BE2C (cell line): ENCODE measurements at regions not wholly inside any gene's neighbourhood (a gene's known extent, or its start where the extent isn't known, plus 50 kb on each side); places are given as distances from the start of the nearest gene placed in this dataset.

Source experiments
- DNase-seq: peaks from one replicate; pipeline ENCODE4 v3.0.0-alpha.2; 2020
- H3K27me3 ChIP-seq: fragments of 250-450 bp; sonication (Bioruptor Pico); 2 replicates; pipeline ENCODE4 v1.5.1; 2020; ENCODE audit warnings: mild to moderate bottlenecking
- H3K36me3 ChIP-seq: fragments of 250-450 bp; sonication (Bioruptor Pico); 2 replicates; pipeline ENCODE4 v1.5.1; 2020; ENCODE audit warnings: mild to moderate bottlenecking
- H3K4me1 ChIP-seq: fragments of 250-450 bp; sonication (Bioruptor Pico); 2 replicates; pipeline ENCODE4 v1.5.1; 2020
- H3K4me3 ChIP-seq: 2 replicates; pipeline ENCODE4 v1.5.1; 2011; ENCODE audit warnings: low read depth, low read length
- H3K9me3 ChIP-seq: fragments of 250-450 bp; sonication (Bioruptor Pico); 2 replicates; pipeline ENCODE4 v1.5.1; 2020
- CTCF ChIP-seq: IDR thresholded peaks from 2 replicates; pipeline ENCODE4 v1.5.1; 2012; ENCODE audit warnings: mild to moderate bottlenecking, low read depth, low read length

GRCh38 chr18:23077493-23078256 lies 57.6 kb upstream of the CABLES1 start:
- H3K36me3 ChIP-seq, result no peaks in the 10 kb centered on the region
- no peak for DNase-seq
- H3K27me3 ChIP-seq, result no peaks in the 10 kb centered on the region

GRCh38 chr18:23085066-23085465 lies 50.2 kb upstream of the CABLES1 start:
- no peaks in the 10 kb centered on the region for H3K36me3 ChIP-seq
- DNase-seq, result no peak
- H3K4me3 ChIP-seq, result no peak overlapping the region
- no peaks in the 10 kb centered on the region for H3K27me3 ChIP-seq
- no peaks in the 10 kb centered on the region for H3K4me1 ChIP-seq
- no peak for TF ChIP-seq CTCF
- H3K9me3 ChIP-seq, result no peaks in the 10 kb centered on the region

More at GRCh38 chr18:23077493-23078256, 57.6 kb upstream of the CABLES1 start:
- Histone ChIP-seq H3K9me3 (no peaks in the 10 kb centered on the region), H3K4me3 (no peak overlapping the region), H3K4me1 (no peaks in the 10 kb centered on the region)
- TF ChIP-seq CTCF, result peak; percentile 19; the same call in 1 of the 2 replicates
